ENCODE measurements at regions not wholly inside any gene's neighbourhood (a gene's known extent, or its start where the extent isn't known, plus 50 kb on each side); places are given as distances from the start of the nearest gene placed in this dataset.

DNA sequence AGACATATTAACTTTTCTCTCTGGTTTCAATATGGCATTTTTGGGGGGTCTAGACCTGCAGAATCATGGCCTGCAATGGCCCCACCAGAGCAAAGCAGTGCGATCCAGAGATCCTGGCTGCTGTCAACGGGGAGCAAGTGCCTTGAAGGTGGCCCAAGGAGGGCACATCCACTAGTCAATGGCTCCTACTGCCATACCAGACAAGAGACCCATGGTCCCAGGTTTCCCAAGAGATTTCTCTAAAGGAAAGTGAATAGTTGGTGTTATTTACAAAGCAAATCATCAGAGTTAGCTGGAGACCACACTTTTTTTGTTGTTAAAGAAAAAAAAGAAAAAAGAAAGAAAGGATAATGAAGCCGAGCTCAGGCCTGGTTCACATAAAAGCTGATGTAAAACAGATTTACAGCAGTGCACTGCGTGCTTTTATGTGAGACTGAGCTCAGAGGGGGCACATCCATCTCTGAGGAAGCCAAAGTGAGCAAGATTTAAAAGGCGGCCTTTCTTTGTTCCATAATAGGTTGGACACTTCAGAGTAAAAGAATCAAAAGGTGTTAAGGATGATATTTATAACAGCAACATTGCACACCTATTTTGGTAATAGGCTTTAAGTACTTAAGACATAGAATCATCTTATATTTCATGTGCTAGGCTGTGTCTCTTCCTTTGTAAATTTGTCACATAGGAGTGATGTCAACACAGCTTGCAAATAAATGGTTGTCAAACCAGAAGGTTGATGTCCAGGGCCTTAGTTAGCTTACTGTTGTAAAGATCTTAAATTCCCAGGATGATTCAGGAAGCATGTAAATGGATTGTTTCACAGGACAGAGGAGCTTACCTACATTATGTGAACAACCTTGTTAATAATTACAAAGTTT, 201.3 kb upstream of the NTM start:
- no peak for TF ChIP-seq FIP1L1 (IDR thresholded peaks at IDR 0.05; ENCODE audit: low read depth, low read length, poor library complexity, severe bottlenecking)
- no peak for TF ChIP-seq ZFX (CRISPR knock-in tag; IDR thresholded peaks at IDR 0.05)
- no peak for TF ChIP-seq CREM (IDR thresholded peaks at IDR 0.05; ENCODE audit: low read depth)
- TF ChIP-seq, protein P1, sequence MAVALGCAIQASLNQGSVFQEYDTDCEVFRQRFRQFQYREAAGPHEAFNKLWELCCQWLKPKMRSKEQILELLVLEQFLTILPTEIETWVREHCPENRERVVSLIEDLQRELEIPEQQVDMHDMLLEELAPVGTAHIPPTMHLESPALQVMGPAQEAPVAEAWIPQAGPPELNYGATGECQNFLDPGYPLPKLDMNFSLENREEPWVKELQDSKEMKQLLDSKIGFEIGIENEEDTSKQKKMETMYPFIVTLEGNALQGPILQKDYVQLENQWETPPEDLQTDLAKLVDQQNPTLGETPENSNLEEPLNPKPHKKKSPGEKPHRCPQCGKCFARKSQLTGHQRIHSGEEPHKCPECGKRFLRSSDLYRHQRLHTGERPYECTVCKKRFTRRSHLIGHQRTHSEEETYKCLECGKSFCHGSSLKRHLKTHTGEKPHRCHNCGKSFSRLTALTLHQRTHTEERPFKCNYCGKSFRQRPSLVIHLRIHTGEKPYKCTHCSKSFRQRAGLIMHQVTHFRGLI (CRISPR knock-in tag; IDR thresholded peaks at IDR 0.05) = no peak
- TF ChIP-seq SIN3A (IDR thresholded peaks at IDR 0.05; ENCODE audit: borderline replicate concordance in 2 of 2, control insufficient read depth in 1 of 2, low read depth in 2 of 2, low read length in 2 of 2) = no peak
- TF ChIP-seq, protein P2, sequence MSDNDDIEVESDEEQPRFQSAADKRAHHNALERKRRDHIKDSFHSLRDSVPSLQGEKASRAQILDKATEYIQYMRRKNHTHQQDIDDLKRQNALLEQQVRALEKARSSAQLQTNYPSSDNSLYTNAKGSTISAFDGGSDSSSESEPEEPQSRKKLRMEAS (CRISPR knock-in tag; IDR thresholded peaks at IDR 0.05) = no peak
- no peak for TF ChIP-seq SP2 (IDR thresholded peaks at IDR 0.05; ENCODE audit: extremely low read depth, low read depth, low read length, poor library complexity, severe bottlenecking)
- TF ChIP-seq SPI1 (IDR thresholded peaks at IDR 0.05; ENCODE audit: borderline replicate concordance, low read depth, low read length) = no peak
- TF ChIP-seq SMARCA5 (IDR thresholded peaks at IDR 0.05) = no peak
- TF ChIP-seq XRCC5 (IDR thresholded peaks at IDR 0.05; ENCODE audit: low read depth, low read length) = no peak
- TF ChIP-seq, protein P3, sequence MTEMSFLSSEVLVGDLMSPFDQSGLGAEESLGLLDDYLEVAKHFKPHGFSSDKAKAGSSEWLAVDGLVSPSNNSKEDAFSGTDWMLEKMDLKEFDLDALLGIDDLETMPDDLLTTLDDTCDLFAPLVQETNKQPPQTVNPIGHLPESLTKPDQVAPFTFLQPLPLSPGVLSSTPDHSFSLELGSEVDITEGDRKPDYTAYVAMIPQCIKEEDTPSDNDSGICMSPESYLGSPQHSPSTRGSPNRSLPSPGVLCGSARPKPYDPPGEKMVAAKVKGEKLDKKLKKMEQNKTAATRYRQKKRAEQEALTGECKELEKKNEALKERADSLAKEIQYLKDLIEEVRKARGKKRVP (CRISPR knock-in tag; IDR thresholded peaks at IDR 0.05) = no peak
- no peak for TF ChIP-seq TAF15 (IDR thresholded peaks at IDR 0.05; ENCODE audit: low read depth, low read length)

Measured in K562 (cell line).